ENCODE measurements at regions not wholly inside any gene's neighbourhood (a gene's known extent, or its start where the extent isn't known, plus 50 kb on each side); places are given as distances from the start of the nearest gene placed in this dataset.

- Mint-ChIP-seq H3K4me3 (ENCODE audit: unreplicated experiment) (no peak overlapping the region), H3K4me1 (ENCODE audit: low read depth, unreplicated experiment) (no peaks in the 10 kb centered on the region), H3K27ac (ENCODE audit: unreplicated experiment) (no peak overlapping the region), H3K9me3 (ENCODE audit: unreplicated experiment) (no peaks in the 10 kb centered on the region), H3K27me3 (ENCODE audit: insufficient read depth, unreplicated experiment) (peaks cover 3% of the 10 kb centered on the region), H3K36me3 (ENCODE audit: insufficient read depth, unreplicated experiment) (no peaks in the 10 kb centered on the region)
- no peak for TF ChIP-seq CTCF (IDR thresholded peaks at IDR 0.05; ENCODE audit: insufficient read depth in 1 of 2, low read depth in 1 of 2, low read length in 1 of 2, severe bottlenecking in 1 of 2, unreplicated experiment in 1 of 2)
- Histone ChIP-seq H3K9me3 (no peaks in the 10 kb centered on the region), H3K27me3 (replicated peaks; ENCODE audit: control insufficient read depth, insufficient read depth, low read length) (no peaks in the 10 kb centered on the region), H3K4me1 (no peaks in the 10 kb centered on the region), H3K4me3 (ENCODE audit: low read depth, low read length) (no peak overlapping the region), H3K36me3 (ENCODE audit: control insufficient read depth, insufficient read depth, low read length) (no peaks in the 10 kb centered on the region)
- intact Hi-C loops (cut with micrococcal nuclease; ENCODE audit: unreplicated experiment), result no loop called here
- no peak for DNase-seq
- ChIA-PET CTCF (no interaction called here), POLR2A (no interaction called here)
- no TSS peak for BruUV-seq (replicated peaks)
Observed at GRCh38 chr2:234716271-234716670, 219.4 kb upstream of the ARL4C start.

- peak overlapping the region; percentile 30 for H3K27ac Mint-ChIP-seq (ENCODE audit: unreplicated experiment)
- DNase-seq, result no peak
- intact Hi-C loops (cut with micrococcal nuclease; ENCODE audit: unreplicated experiment), result no loop called here
- H3K27me3 ChIP-seq (replicated peaks; ENCODE audit: control insufficient read depth, insufficient read depth, low read length), result no peaks in the 10 kb centered on the region
- no peaks in the 10 kb centered on the region for H3K36me3 ChIP-seq (ENCODE audit: control insufficient read depth, insufficient read depth, low read length)
- H3K4me1 ChIP-seq, result no peaks in the 10 kb centered on the region
- ChIA-PET CTCF (no interaction called here), POLR2A (no interaction called here)
- H3K9me3 ChIP-seq, result no peaks in the 10 kb centered on the region
- no TSS peak for BruUV-seq (replicated peaks)
- H3K9me3 Mint-ChIP-seq (ENCODE audit: unreplicated experiment), result no peaks in the 10 kb centered on the region
- no peaks in the 10 kb centered on the region for H3K4me1 Mint-ChIP-seq (ENCODE audit: low read depth, unreplicated experiment)
- H3K4me3 Mint-ChIP-seq (ENCODE audit: unreplicated experiment), result no peak overlapping the region
- H3K4me3 ChIP-seq (ENCODE audit: low read depth, low read length), result no peak overlapping the region
- no peaks in the 10 kb centered on the region for H3K36me3 Mint-ChIP-seq (ENCODE audit: insufficient read depth, unreplicated experiment)
- no peak for TF ChIP-seq CTCF (IDR thresholded peaks at IDR 0.05; ENCODE audit: insufficient read depth in 1 of 2, low read depth in 1 of 2, low read length in 1 of 2, severe bottlenecking in 1 of 2, unreplicated experiment in 1 of 2)
- peaks cover 3% of the 10 kb centered on the region for H3K27me3 Mint-ChIP-seq (ENCODE audit: insufficient read depth, unreplicated experiment)
Observed at GRCh38 chr2:234715671-234716250, 218.9 kb upstream of the ARL4C start.

- TF ChIP-seq CTCF (IDR thresholded peaks at IDR 0.05; ENCODE audit: insufficient read depth in 1 of 2, low read depth in 1 of 2, low read length in 1 of 2, severe bottlenecking in 1 of 2, unreplicated experiment in 1 of 2), result no peak
- ChIA-PET CTCF (no interaction called here), POLR2A (no interaction called here)
- intact Hi-C loops (cut with micrococcal nuclease; ENCODE audit: unreplicated experiment), result no loop called here
- no peaks in the 10 kb centered on the region for H3K27me3 ChIP-seq (replicated peaks; ENCODE audit: control insufficient read depth, insufficient read depth, low read length)
- no peaks in the 10 kb centered on the region for H3K9me3 Mint-ChIP-seq (ENCODE audit: unreplicated experiment)
- BruUV-seq (replicated peaks), result no TSS peak
- no peaks in the 10 kb centered on the region for H3K4me1 ChIP-seq
- no peak overlapping the region for H3K4me3 Mint-ChIP-seq (ENCODE audit: unreplicated experiment)
- no peaks in the 10 kb centered on the region for H3K4me1 Mint-ChIP-seq (ENCODE audit: low read depth, unreplicated experiment)
- no peak overlapping the region for H3K27ac Mint-ChIP-seq (ENCODE audit: unreplicated experiment)
- H3K36me3 Mint-ChIP-seq (ENCODE audit: insufficient read depth, unreplicated experiment), result no peaks in the 10 kb centered on the region
- H3K4me3 ChIP-seq (ENCODE audit: low read depth, low read length), result no peak overlapping the region
- H3K27me3 Mint-ChIP-seq (ENCODE audit: insufficient read depth, unreplicated experiment), result peaks cover 3% of the 10 kb centered on the region
- no peaks in the 10 kb centered on the region for H3K9me3 ChIP-seq
- no peak for DNase-seq
- H3K36me3 ChIP-seq (ENCODE audit: control insufficient read depth, insufficient read depth, low read length), result no peaks in the 10 kb centered on the region
Observed at GRCh38 chr2:234714711-234715110, 217.8 kb upstream of the ARL4C start.
